GM12892 (cell line): ENCODE measurements at regions not wholly inside any gene's neighbourhood (a gene's known extent, or its start where the extent isn't known, plus 50 kb on each side); places are given as distances from the start of the nearest gene placed in this dataset.

Experiments
- POLR2A ChIP-seq: IDR thresholded peaks from 2 replicates; pipeline ENCODE4 v1.6.1; 2011; ENCODE audit warnings: low read depth, low read length, control low read depth
- POLR2AphosphoS5 ChIP-seq: IDR thresholded peaks from 2 replicates; pipeline ENCODE4 v1.6.1; 2011; ENCODE audit warnings: low read depth, low read length, control low read depth

GRCh38 chr14:61608245-61609165 lies 86.8 kb upstream of the HIF1A start:
- TF ChIP-seq POLR2A (no peak), POLR2AphosphoS5 (no peak)
